Adrenal gland (tissue), 5 donors: ENCODE measurements at regions not wholly inside any gene's neighbourhood (a gene's known extent, or its start where the extent isn't known, plus 50 kb on each side); places are given as distances from the start of the nearest gene placed in this dataset.

ENCODE experiments used
- CTCF ChIP-seq, 6 experiments: fragments of 450-650 bp in 4 of 6; fragments of 200-600 bp in 2 of 6; sonication (generic) in 1 of 6; IDR thresholded peaks; 1 replicate in 5 of 6; 2 replicates in 1 of 6; pipeline versions ENCODE4 v1.5.1 to v1.8.0; 2016 to 2021; ENCODE audit warnings: antibody characterized with exemption in 6 of 6, mild to moderate bottlenecking in 2 of 6, moderate library complexity in 1 of 6
- POLR2A ChIP-seq, 2 donors: fragments of 450-650 bp; IDR thresholded peaks; one replicate each; pipeline ENCODE4 v1.6.1; 2017; ENCODE audit warnings: antibody characterized with exemption in 2 of 2, mild to moderate bottlenecking in 2 of 2, moderate library complexity in 1 of 2
- donor health status: DM: no; HTN: no; CAD: no.

- no peak for TF ChIP-seq POLR2A (IDR thresholded peaks at IDR 0.05)
- no peak for TF ChIP-seq CTCF (IDR thresholded peaks at IDR 0.05)
These were observed 91.1 kb downstream of the CAPZA3 start for GRCh38 chr12:18828987-18829386.
